CD14-positive monocyte (primary cell): ENCODE measurements at regions not wholly inside any gene's neighbourhood (a gene's known extent, or its start where the extent isn't known, plus 50 kb on each side); places are given as distances from the start of the nearest gene placed in this dataset.

Experiments used
- DNase-seq, 3 donors: peaks; one replicate each; pipeline ENCODE4 v3.0.0-alpha.2; 2011 to 2022
- H2AFZ ChIP-seq: 2 replicates; pipeline ENCODE4 v1.6.0; 2012; ENCODE audit warnings: mild to moderate bottlenecking, low read depth, low read length, inconsistent platforms; ENCODE audit not compliant: insufficient read depth, poor library complexity, severe bottlenecking
- H3K27ac ChIP-seq, 2 donors: 1 replicate in 1 of 2; 2 replicates in 1 of 2; pipeline ENCODE4 v1.5.1; 2012 to 2013; ENCODE audit warnings: low read length in 2 of 2, control low read depth in 1 of 2, inconsistent platforms in 1 of 2, low read depth in 1 of 2, mild to moderate bottlenecking in 1 of 2
- H3K27me3 ChIP-seq, 2 donors: one replicate each; pipeline versions ENCODE4 v1.6.0 to v1.6.1; 2011 to 2013; ENCODE audit warnings: low read length in 2 of 2; ENCODE audit not compliant: control insufficient read depth in 2 of 2, insufficient read depth in 2 of 2
- H3K36me3 ChIP-seq, 2 donors: replicated peaks in 1 of 2; 1 replicate in 1 of 2; 2 replicates in 1 of 2; pipeline versions ENCODE4 v1.5.1 to v1.6.1; 2012 to 2013; ENCODE audit warnings: low read length in 2 of 2, control low read depth in 1 of 2, inconsistent platforms in 1 of 2, mild to moderate bottlenecking in 1 of 2; ENCODE audit not compliant: insufficient read depth in 2 of 2, control insufficient read depth in 1 of 2
- H3K4me1 ChIP-seq, 2 donors: 1 replicate in 1 of 2; 2 replicates in 1 of 2; pipeline versions ENCODE4 v1.5.1 to v1.6.1; 2012 to 2013; ENCODE audit warnings: low read length in 2 of 2, control low read depth in 1 of 2, inconsistent platforms in 1 of 2, mild to moderate bottlenecking in 1 of 2, moderate library complexity in 1 of 2; ENCODE audit not compliant: insufficient read depth in 2 of 2, control insufficient read depth in 1 of 2
- H3K4me2 ChIP-seq: replicated peaks from 2 replicates; pipeline ENCODE3; 2012; ENCODE audit warnings: low read length, moderate library complexity, mild to moderate bottlenecking; ENCODE audit not compliant: poor library complexity, severe bottlenecking; ENCODE audit errors: extremely low read depth
- H3K4me3 ChIP-seq, 3 experiments: fragments of 200-600 bp in 1 of 3; sonication (generic) in 1 of 3; replicated peaks in 1 of 3; 1 replicate in 2 of 3; 2 replicates in 1 of 3; pipeline ENCODE4 v1.5.1; 2011 to 2013; ENCODE audit warnings: low read length in 3 of 3, mild to moderate bottlenecking in 3 of 3, control low read depth in 2 of 3, low read depth in 2 of 3, inconsistent platforms in 1 of 3, moderate library complexity in 1 of 3
- H3K79me2 ChIP-seq: 2 replicates; pipeline ENCODE4 v1.6.0; 2012; ENCODE audit warnings: mild to moderate bottlenecking, control low read depth, inconsistent platforms, low read length, moderate library complexity; ENCODE audit not compliant: insufficient read depth
- H3K9ac ChIP-seq: 2 replicates; pipeline ENCODE4 v1.6.0; 2017; ENCODE audit warnings: low read length, mild to moderate bottlenecking; ENCODE audit not compliant: insufficient read depth, poor library complexity, severe bottlenecking
- H3K9me3 ChIP-seq, 2 donors: replicated peaks in 1 of 2; 1 replicate in 1 of 2; 2 replicates in 1 of 2; pipeline versions ENCODE4 v1.5.1 to v1.6.1; 2012 to 2013; ENCODE audit warnings: low read length in 2 of 2, control low read depth in 1 of 2; ENCODE audit not compliant: control insufficient read depth in 1 of 2, insufficient read depth in 1 of 2
- H4K20me1 ChIP-seq: 2 replicates; pipeline ENCODE4 v1.6.0; 2012; ENCODE audit warnings: mild to moderate bottlenecking, low read length, control low read depth, moderate library complexity; ENCODE audit not compliant: insufficient read depth
- H3K27ac Mint-ChIP-seq, 7 donors: one replicate each; pipeline ENCODE4 v1.8.0; 2020; ENCODE audit warnings: mild to moderate bottlenecking in 7 of 7, mixed read lengths in 7 of 7, moderate library complexity in 6 of 7, inconsistent platforms in 2 of 7
- H3K27me3 Mint-ChIP-seq, 3 donors: one replicate each; pipeline ENCODE4 v1.8.0; 2021 to 2022; ENCODE audit warnings: low read depth in 3 of 3, mild to moderate bottlenecking in 3 of 3, mixed read lengths in 3 of 3, moderate library complexity in 3 of 3, inconsistent platforms in 1 of 3
- H3K36me3 Mint-ChIP-seq, 2 donors: one replicate each; pipeline ENCODE4 v1.8.0; 2020; ENCODE audit warnings: mixed read lengths in 2 of 2, inconsistent platforms in 1 of 2, mild to moderate bottlenecking in 1 of 2
- H3K4me1 Mint-ChIP-seq: one replicate; pipeline ENCODE4 v1.8.0; 2020; ENCODE audit warnings: mild to moderate bottlenecking, mixed read lengths
- H3K4me3 Mint-ChIP-seq, 2 donors: one replicate each; pipeline ENCODE4 v1.8.0; 2020; ENCODE audit warnings: mild to moderate bottlenecking in 2 of 2, mixed read lengths in 2 of 2, moderate library complexity in 1 of 2
- H3K9me3 Mint-ChIP-seq, 7 donors: one replicate each; pipeline ENCODE4 v1.8.0; 2020 to 2022; ENCODE audit warnings: mixed read lengths in 7 of 7, mild to moderate bottlenecking in 6 of 7, moderate library complexity in 6 of 7, inconsistent platforms in 2 of 7
- CTCF ChIP-seq: fragments of 200-600 bp; IDR thresholded peaks from one replicate; pipeline ENCODE4 v1.8.0; 2022; ENCODE audit warnings: antibody characterized with exemption, mild to moderate bottlenecking
- WGBS: methylation state at CpG from one replicate; pipeline ENCODE4 v1.1.5; 2013; ENCODE audit warnings: missing lambda C conversion rate; ENCODE audit not compliant: insufficient coverage; 5-methylcytosine and 5-hydroxymethylcytosine counted together
- intact Hi-C, 2 donors: fragments of 100-400 bp; cut with micrococcal nuclease; formaldehyde crosslinking; loops; one replicate each; pipeline versions ENCODE4 v1.15.0 to v1.15.1; 2023

GRCh38 chr17:71689782-71690181 is 431.0 kb upstream of the SOX9 start:
- H3K4me1 Mint-ChIP-seq: no peaks in the 10 kb centered on the region
- H3K36me3 Mint-ChIP-seq: no peaks in the 10 kb centered on the region
- no peak overlapping the region for H3K27ac Mint-ChIP-seq
- no peak overlapping the region for H3K27ac ChIP-seq
- no peaks in the 10 kb centered on the region for H4K20me1 ChIP-seq
- no peak overlapping the region for H3K4me2 ChIP-seq
- no peaks in the 10 kb centered on the region for H3K4me1 ChIP-seq
- no peak overlapping the region for H3K4me3 Mint-ChIP-seq
- 100% methylated on average over 2 of the region's 3 CpGs for WGBS
- peaks cover 0 to 7% (median 2%) of the 10 kb centered on the region in 7 donors for H3K9me3 Mint-ChIP-seq
- no peak for TF ChIP-seq CTCF
- H3K9me3 ChIP-seq: peaks cover 0 to 7% of the 10 kb centered on the region in 2 donors
- H3K4me3 ChIP-seq: no peak overlapping the region
- H3K79me2 ChIP-seq: no peaks in the 10 kb centered on the region
- H3K27me3 Mint-ChIP-seq: no peaks in the 10 kb centered on the region
- intact Hi-C loops: no loop called here
- no peaks in the 10 kb centered on the region for H3K27me3 ChIP-seq
- DNase-seq: no peak
- H3K36me3 ChIP-seq: no peaks in the 10 kb centered on the region
- no peak overlapping the region for H3K9ac ChIP-seq
- no peak overlapping the region for H2AFZ ChIP-seq

GRCh38 chr17:71699907-71700306 is 420.9 kb upstream of the SOX9 start:
- no peaks in the 10 kb centered on the region for H3K4me1 Mint-ChIP-seq
- peaks cover 3 to 12% (median 4%) of the 10 kb centered on the region in 7 donors for H3K9me3 Mint-ChIP-seq
- Histone ChIP-seq H3K4me1 (no peaks in the 10 kb centered on the region), H3K27me3 (no peaks in the 10 kb centered on the region), H3K4me3 (no peak overlapping the region), H3K4me2 (no peak overlapping the region), H2AFZ (no peak overlapping the region), H3K9me3 (peaks cover 0 to 6% of the 10 kb centered on the region in 2 donors), H4K20me1 (no peaks in the 10 kb centered on the region), H3K79me2 (no peaks in the 10 kb centered on the region), H3K9ac (no peak overlapping the region), H3K27ac (no peak overlapping the region), H3K36me3 (no peaks in the 10 kb centered on the region)
- intact Hi-C loops: no loop called here
- peaks cover 0 to 2% (median 0%) of the 10 kb centered on the region in 3 donors for H3K27me3 Mint-ChIP-seq
- no peak overlapping the region for H3K27ac Mint-ChIP-seq
- no peaks in the 10 kb centered on the region for H3K36me3 Mint-ChIP-seq
- no peak for DNase-seq
- H3K4me3 Mint-ChIP-seq: no peak overlapping the region
- TF ChIP-seq CTCF: no peak
